Calu3 (cell line): ENCODE measurements at regions not wholly inside any gene's neighbourhood (a gene's known extent, or its start where the extent isn't known, plus 50 kb on each side); places are given as distances from the start of the nearest gene placed in this dataset.

Experiments used
- BruUV-seq: library from RNA; stranded (reverse); fragments of 400-500 nt; replicated peaks from 2 replicates; lab custom pipeline; 2021; lab: Mats Ljungman, UMichigan
- CTCF ChIA-PET: fragments of 300-600 bp; sonication (Branson Sonifier 250); formaldehyde crosslinking; loops from one replicate; lab custom pipeline; 2022; ENCODE audit warnings: antibody characterized with exemption; lab: Charles Lee
- DNase-seq: peaks from one replicate; pipeline ENCODE4 v3.0.0; 2022
- H3K27ac Mint-ChIP-seq: one replicate; pipeline ENCODE4 v1.8.0; 2022; ENCODE audit warnings: mixed read lengths; ENCODE audit not compliant: unreplicated experiment
- H3K27me3 Mint-ChIP-seq: one replicate; pipeline ENCODE4 v1.8.0; 2022; ENCODE audit warnings: mixed read lengths; ENCODE audit not compliant: unreplicated experiment
- H3K36me3 Mint-ChIP-seq: one replicate; pipeline ENCODE4 v1.8.0; 2022; ENCODE audit warnings: mild to moderate bottlenecking, moderate library complexity, mixed read lengths; ENCODE audit not compliant: insufficient read depth, unreplicated experiment
- H3K4me1 Mint-ChIP-seq: one replicate; pipeline ENCODE4 v1.8.0; 2022; ENCODE audit warnings: mild to moderate bottlenecking, low read depth, mixed read lengths; ENCODE audit not compliant: unreplicated experiment
- H3K4me3 Mint-ChIP-seq: one replicate; pipeline ENCODE4 v1.8.0; 2022; ENCODE audit warnings: mild to moderate bottlenecking, low read depth, moderate library complexity, mixed read lengths; ENCODE audit not compliant: unreplicated experiment
- H3K9me3 Mint-ChIP-seq: one replicate; pipeline ENCODE4 v1.8.0; 2022; ENCODE audit warnings: low read depth, mixed read lengths; ENCODE audit not compliant: unreplicated experiment
- CTCF ChIP-seq: fragments of 200-600 bp; IDR thresholded peaks from one replicate; pipeline ENCODE4 v1.8.0; 2022; ENCODE audit warnings: antibody characterized with exemption; ENCODE audit not compliant: unreplicated experiment
- intact Hi-C: fragments of 100-400 bp; cut with micrococcal nuclease; formaldehyde crosslinking; loops from one replicate; pipeline ENCODE4 v1.10.0; 2022; ENCODE audit not compliant: unreplicated experiment

DNA sequence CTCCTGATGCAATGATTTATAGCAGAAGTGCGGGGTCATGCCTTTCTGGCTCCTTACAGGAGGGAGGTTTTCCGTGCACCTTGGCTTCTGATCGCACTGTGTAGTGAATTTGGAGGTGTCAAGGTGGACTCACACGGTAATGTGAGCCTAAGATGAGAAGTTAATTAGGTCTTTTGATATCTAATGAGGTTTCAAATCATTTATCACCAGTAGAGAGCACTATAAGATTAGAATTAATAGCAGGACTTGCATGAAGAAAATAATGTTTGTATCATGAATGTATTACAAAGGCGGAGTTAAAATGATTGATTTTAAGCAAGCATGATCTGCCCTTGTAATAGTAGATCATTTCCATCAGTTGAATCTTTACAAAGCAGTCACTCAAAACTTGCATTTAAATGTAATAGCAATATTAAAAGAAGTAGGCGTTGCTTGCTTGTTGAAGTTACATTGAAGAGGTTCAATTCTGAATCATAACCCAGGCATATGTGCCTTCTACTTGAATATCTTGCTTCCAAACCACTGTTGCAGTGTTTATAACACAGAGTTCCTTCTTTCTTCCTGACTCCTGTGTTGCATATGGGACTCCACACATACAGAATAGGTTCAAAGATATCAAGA is 152.1 kb downstream of the FMR1NB start:
- BruUV-seq, result no TSS peak
- no peak for DNase-seq
- Mint-ChIP-seq H3K9me3 (no peaks in the 10 kb centered on the region), H3K27ac (no peak overlapping the region), H3K4me3 (no peak overlapping the region), H3K27me3 (no peaks in the 10 kb centered on the region), H3K4me1 (no peaks in the 10 kb centered on the region), H3K36me3 (no peaks in the 10 kb centered on the region)
- no peak for TF ChIP-seq CTCF
- intact Hi-C loops, result loop anchor here (1.0 kb wide), 1 partner anchor 1154 kb away; no protein-coding TSS in a partner anchor
- CTCF ChIA-PET, result no interaction called here

GRCh38 chrX:148134578-148134977 is 153.4 kb downstream of the FMR1NB start:
- no TSS peak for BruUV-seq
- no peak for DNase-seq
- Mint-ChIP-seq H3K36me3 (no peaks in the 10 kb centered on the region), H3K4me1 (no peaks in the 10 kb centered on the region), H3K27ac (no peak overlapping the region), H3K9me3 (no peaks in the 10 kb centered on the region), H3K27me3 (no peaks in the 10 kb centered on the region), H3K4me3 (no peak overlapping the region)
- TF ChIP-seq CTCF, result no peak
- intact Hi-C loops, result no loop called here
- CTCF ChIA-PET, result no interaction called here

GRCh38 chrX:148135738-148136137 is 154.6 kb downstream of the FMR1NB start:
- CTCF ChIA-PET, result no interaction called here
- no peak overlapping the region for H3K4me3 Mint-ChIP-seq
- no peaks in the 10 kb centered on the region for H3K27me3 Mint-ChIP-seq
- TF ChIP-seq CTCF, result no peak
- no peak for DNase-seq
- no TSS peak for BruUV-seq
- no peaks in the 10 kb centered on the region for H3K36me3 Mint-ChIP-seq
- no peaks in the 10 kb centered on the region for H3K4me1 Mint-ChIP-seq
- no peaks in the 10 kb centered on the region for H3K9me3 Mint-ChIP-seq
- no peak overlapping the region for H3K27ac Mint-ChIP-seq
- intact Hi-C loops, result no loop called here

DNA sequence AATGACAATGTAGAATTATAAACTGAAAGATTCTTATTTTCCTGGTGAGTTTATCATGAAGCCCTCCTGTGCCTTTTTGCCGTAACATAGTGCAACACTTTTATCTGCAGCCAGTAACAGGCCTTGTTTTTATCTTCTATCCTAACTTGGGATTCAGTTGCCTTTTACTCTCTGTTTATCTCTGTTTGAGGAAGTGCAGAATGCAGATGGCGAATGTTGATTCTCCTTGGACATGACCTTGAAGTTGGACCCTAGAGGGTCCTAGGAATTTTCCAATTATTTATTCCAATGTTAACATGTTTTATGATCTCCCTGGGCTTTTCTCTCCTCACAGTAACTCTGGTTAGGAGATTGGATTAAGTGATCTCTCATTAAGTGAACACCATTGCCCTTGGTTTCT is 165.0 kb downstream of the FMR1NB start:
- CTCF ChIA-PET, result no interaction called here
- intact Hi-C loops, result no loop called here
- Mint-ChIP-seq H3K4me1 (no peaks in the 10 kb centered on the region), H3K36me3 (no peaks in the 10 kb centered on the region), H3K4me3 (no peak overlapping the region), H3K9me3 (peaks cover 15% of the 10 kb centered on the region), H3K27ac (no peak overlapping the region), H3K27me3 (no peaks in the 10 kb centered on the region)
- no peak for TF ChIP-seq CTCF
- DNase-seq, result no peak
- no TSS peak for BruUV-seq
